HT1080 (cell line): ENCODE measurements at regions not wholly inside any gene's neighbourhood (a gene's known extent, or its start where the extent isn't known, plus 50 kb on each side); places are given as distances from the start of the nearest gene placed in this dataset.
A peak's percentile ranks its signal among the peaks of the same experiment; 100 is the strongest.
"Not testable (repeated sequence)": the region's sequence is repeated elsewhere in the genome, so short reads cannot be mapped to it uniquely, and the experiment has no call there.

Source experiments
- DNase-seq: peaks from one replicate; pipeline ENCODE4 v3.0.0-alpha.2; 2015; ENCODE audit warnings: low read depth

DNA sequence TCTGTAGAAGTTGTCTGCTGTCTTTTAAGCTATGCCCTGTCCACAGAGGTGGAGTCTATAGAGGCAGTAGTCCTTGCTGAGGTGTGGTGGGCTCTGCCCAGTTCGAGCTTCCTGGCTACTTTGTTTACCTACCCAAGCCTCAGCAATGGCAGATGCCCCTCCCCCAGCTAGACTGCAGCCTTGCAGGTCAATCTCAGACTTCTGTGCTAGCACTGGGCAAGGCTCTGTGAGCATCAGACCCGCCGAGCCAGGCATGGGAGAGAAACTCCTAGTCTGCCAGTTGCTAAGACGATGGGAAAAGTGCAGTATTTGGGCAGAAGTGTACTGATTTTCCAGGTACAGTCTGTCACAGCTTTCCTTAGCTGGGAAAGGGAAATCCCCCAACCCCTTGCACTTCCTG lies 694.1 kb upstream of the CDH6 start:
- no peak for DNase-seq

- DNase-seq = no peak
Measured at GRCh38 chr5:30498972-30499371, 694.5 kb upstream of the CDH6 start.

GRCh38 chr5:30498509-30498908 lies 695.0 kb upstream of the CDH6 start:
- not testable (repeated sequence) for DNase-seq

- DNase-seq = not testable (repeated sequence)
Measured at GRCh38 chr5:30494113-30494512, 699.4 kb upstream of the CDH6 start.

- no peak for DNase-seq
Measured at GRCh38 chr5:30479104-30479503, 714.4 kb upstream of the CDH6 start.

DNA sequence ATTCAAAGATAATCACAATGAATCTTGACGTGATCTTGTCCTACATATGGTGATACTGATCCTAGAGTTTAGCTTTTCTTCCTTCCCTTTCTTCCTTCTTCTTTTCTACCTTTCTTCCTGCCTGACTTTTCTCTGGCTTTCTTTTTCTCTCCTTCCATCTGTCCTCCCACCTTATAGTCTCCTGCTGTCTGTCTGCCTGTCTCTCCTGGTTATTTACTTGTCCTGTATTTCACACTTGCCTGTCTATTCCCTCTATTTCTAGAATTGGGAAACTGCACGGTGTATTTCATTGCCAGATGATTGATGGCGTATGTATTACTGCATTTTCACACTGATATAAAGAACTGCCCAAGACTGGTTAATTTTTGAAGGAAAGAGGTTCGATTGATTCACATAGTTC lies 718.1 kb upstream of the CDH6 start:
- DNase-seq = no peak

- no peak for DNase-seq
Measured at GRCh38 chr5:30469691-30470090, 723.8 kb upstream of the CDH6 start.

DNA sequence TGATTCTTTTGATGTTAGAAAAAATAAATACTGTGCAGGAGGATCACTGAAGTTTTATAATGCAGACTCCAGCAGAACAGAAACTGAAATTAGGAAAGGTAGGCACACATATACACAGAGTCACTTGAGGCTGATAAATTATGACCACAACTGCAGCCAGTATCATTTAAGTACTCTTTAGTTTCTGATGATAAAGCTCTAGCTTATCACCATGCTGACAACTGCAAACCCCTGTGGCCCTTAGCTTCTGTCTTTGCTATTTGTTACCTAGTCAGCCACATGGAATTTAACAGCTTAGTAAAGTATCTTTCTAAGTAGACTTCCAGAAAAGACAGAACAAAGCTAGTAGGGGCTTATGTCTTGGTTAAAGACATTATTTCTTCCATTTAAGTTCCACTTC lies 734.8 kb upstream of the CDH6 start:
- no peak for DNase-seq

DNA sequence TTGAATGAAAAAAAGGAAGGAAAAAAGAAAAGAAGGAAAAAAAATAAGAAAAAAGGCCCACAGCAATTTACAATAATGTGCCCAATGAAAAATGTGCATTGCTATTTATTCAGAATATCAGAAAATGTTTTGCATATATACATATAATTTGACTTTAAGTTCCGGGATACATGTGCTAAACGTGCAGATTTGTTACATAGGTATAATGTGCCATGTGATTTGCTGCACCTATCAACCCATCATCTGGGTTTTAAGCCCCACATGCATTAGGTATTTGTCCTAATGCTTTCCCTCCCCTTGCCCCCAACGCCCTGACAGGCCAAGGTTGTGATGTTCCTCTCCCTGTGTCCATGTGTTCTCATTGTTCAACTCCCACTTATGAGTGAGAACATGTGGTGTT lies 738.0 kb upstream of the CDH6 start:
- DNase-seq = not testable (repeated sequence)

GRCh38 chr5:30453168-30453567 lies 740.3 kb upstream of the CDH6 start:
- DNase-seq = no peak

DNA sequence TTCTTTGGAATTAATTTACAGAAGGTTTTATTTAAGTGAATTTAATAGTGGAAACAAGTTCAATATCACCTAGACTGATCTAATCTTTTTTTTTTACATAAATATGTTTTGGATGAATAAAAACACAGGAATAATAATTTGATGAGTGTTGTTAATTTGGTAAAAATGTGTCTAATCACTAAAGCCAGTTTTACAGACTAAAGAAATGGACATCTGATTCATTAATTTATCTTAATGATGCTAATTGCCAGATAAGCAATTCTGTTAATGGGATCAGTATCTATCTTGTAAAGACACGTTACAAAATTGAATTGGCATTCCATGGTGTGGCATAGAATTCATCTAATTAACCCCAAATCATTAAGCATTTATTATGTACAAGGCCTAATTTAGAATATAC lies 743.3 kb upstream of the CDH6 start:
- no peak for DNase-seq

DNA sequence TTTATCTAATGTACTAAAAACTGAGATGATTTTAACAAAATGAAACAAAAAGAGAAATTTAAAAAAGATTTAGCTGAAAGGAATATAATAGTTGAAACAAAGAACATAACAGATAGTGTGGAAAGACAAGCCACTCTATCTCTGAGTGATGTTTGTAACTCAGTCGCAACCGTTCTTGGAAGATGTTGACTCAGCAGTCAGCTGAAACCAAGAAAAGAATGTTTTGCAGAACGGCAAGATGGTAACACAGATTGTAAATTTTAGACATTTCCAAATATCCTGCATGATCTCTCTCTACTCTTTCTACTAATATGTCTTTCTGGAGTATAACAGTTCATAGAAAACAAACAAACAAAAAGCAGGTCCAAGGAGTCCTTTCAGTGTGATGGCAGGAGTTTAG lies 746.1 kb upstream of the CDH6 start:
- no peak for DNase-seq

GRCh38 chr5:30446456-30446855 lies 747.0 kb upstream of the CDH6 start:
- DNase-seq = no peak

- DNase-seq = no peak
Measured at GRCh38 chr5:30438785-30439184, 754.7 kb upstream of the CDH6 start.

GRCh38 chr5:30436691-30437090 lies 756.8 kb upstream of the CDH6 start:
- no peak for DNase-seq

GRCh38 chr5:30428866-30429407 lies 764.5 kb upstream of the CDH6 start:
- not testable (repeated sequence) for DNase-seq

- DNase-seq = no peak
Measured at GRCh38 chr5:30414078-30414477, 779.4 kb upstream of the CDH6 start.

GRCh38 chr5:30413540-30413939 lies 779.9 kb upstream of the CDH6 start:
- DNase-seq = no peak

DNA sequence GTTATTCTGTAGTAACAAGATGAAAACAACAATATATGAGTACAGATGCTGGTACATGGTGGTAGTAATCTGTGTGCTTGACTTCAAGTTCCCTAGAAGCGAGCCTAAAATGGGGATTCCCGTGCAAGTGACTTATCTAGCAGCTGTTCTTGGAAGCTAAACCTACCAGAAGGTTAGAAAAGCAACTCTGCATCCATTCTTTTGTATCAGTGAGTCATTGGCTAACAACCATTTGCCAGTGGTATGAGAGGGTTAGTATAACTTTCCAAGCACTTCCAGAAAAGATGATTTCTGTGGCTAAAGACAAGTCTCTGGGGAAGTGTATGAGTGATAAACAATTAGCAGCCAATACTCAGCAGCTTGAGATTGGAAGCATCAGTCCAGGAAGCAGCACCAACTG lies 787.7 kb upstream of the CDH6 start:
- no peak for DNase-seq

GRCh38 chr5:30401479-30402058 lies 791.9 kb upstream of the CDH6 start:
- DNase-seq = peak; percentile 44

- DNase-seq = no peak
Measured at GRCh38 chr5:30398423-30398822, 795.1 kb upstream of the CDH6 start.

GRCh38 chr5:30392897-30393296 lies 800.6 kb upstream of the CDH6 start:
- no peak for DNase-seq

GRCh38 chr5:30390095-30390494 lies 803.4 kb upstream of the CDH6 start:
- no peak for DNase-seq
